ENCODE measurements at regions not wholly inside any gene's neighbourhood (a gene's known extent, or its start where the extent isn't known, plus 50 kb on each side); places are given as distances from the start of the nearest gene placed in this dataset.

- TF ChIP-seq USF2 (CRISPR knock-in tag; IDR thresholded peaks at IDR 0.05), result no peak
- no peak for TF ChIP-seq FOXP4 (CRISPR knock-in tag; IDR thresholded peaks at IDR 0.05)
- no peak for TF ChIP-seq MAX (CRISPR knock-in tag; IDR thresholded peaks at IDR 0.05)
- TF ChIP-seq CTCF (IDR thresholded peaks at IDR 0.05), result no peak
- no peak for TF ChIP-seq CREB1 (CRISPR knock-in tag; IDR thresholded peaks at IDR 0.05)
- no peak for TF ChIP-seq ATF2 (CRISPR knock-in tag; IDR thresholded peaks at IDR 0.05; ENCODE audit: borderline replicate concordance, low read depth)
- no peak for TF ChIP-seq HMGA2 (CRISPR knock-in tag; IDR thresholded peaks at IDR 0.05)
- no peak for TF ChIP-seq PRRX2 (CRISPR knock-in tag; IDR thresholded peaks at IDR 0.05)
Observed at GRCh38 chr17:79506955-79507354, 103.9 kb downstream of the RBFOX3 start.

All from WTC11 (cell line).